CD14-positive monocyte (primary cell): ENCODE measurements at regions not wholly inside any gene's neighbourhood (a gene's known extent, or its start where the extent isn't known, plus 50 kb on each side); places are given as distances from the start of the nearest gene placed in this dataset.
A peak's percentile ranks its signal among the peaks of the same experiment; 100 is the strongest.

Experiments
- DNase-seq, 3 donors: peaks; one replicate each; pipeline ENCODE4 v3.0.0-alpha.2; 2011 to 2022
- H2AFZ ChIP-seq: 2 replicates; pipeline ENCODE4 v1.6.0; 2012; ENCODE audit warnings: mild to moderate bottlenecking, low read depth, low read length, inconsistent platforms; ENCODE audit not compliant: insufficient read depth, poor library complexity, severe bottlenecking
- H3K27ac ChIP-seq, 2 donors: 1 replicate in 1 of 2; 2 replicates in 1 of 2; pipeline ENCODE4 v1.5.1; 2012 to 2013; ENCODE audit warnings: low read length in 2 of 2, control low read depth in 1 of 2, inconsistent platforms in 1 of 2, low read depth in 1 of 2, mild to moderate bottlenecking in 1 of 2
- H3K27me3 ChIP-seq, 2 donors: one replicate each; pipeline versions ENCODE4 v1.6.0 to v1.6.1; 2011 to 2013; ENCODE audit warnings: low read length in 2 of 2; ENCODE audit not compliant: control insufficient read depth in 2 of 2, insufficient read depth in 2 of 2
- H3K36me3 ChIP-seq, 2 donors: replicated peaks in 1 of 2; 1 replicate in 1 of 2; 2 replicates in 1 of 2; pipeline versions ENCODE4 v1.5.1 to v1.6.1; 2012 to 2013; ENCODE audit warnings: low read length in 2 of 2, control low read depth in 1 of 2, inconsistent platforms in 1 of 2, mild to moderate bottlenecking in 1 of 2; ENCODE audit not compliant: insufficient read depth in 2 of 2, control insufficient read depth in 1 of 2
- H3K4me1 ChIP-seq, 2 donors: 1 replicate in 1 of 2; 2 replicates in 1 of 2; pipeline versions ENCODE4 v1.5.1 to v1.6.1; 2012 to 2013; ENCODE audit warnings: low read length in 2 of 2, control low read depth in 1 of 2, inconsistent platforms in 1 of 2, mild to moderate bottlenecking in 1 of 2, moderate library complexity in 1 of 2; ENCODE audit not compliant: insufficient read depth in 2 of 2, control insufficient read depth in 1 of 2
- H3K4me2 ChIP-seq: replicated peaks from 2 replicates; pipeline ENCODE3; 2012; ENCODE audit warnings: low read length, moderate library complexity, mild to moderate bottlenecking; ENCODE audit not compliant: poor library complexity, severe bottlenecking; ENCODE audit errors: extremely low read depth
- H3K4me3 ChIP-seq, 3 experiments: fragments of 200-600 bp in 1 of 3; sonication (generic) in 1 of 3; replicated peaks in 1 of 3; 1 replicate in 2 of 3; 2 replicates in 1 of 3; pipeline ENCODE4 v1.5.1; 2011 to 2013; ENCODE audit warnings: low read length in 3 of 3, mild to moderate bottlenecking in 3 of 3, control low read depth in 2 of 3, low read depth in 2 of 3, inconsistent platforms in 1 of 3, moderate library complexity in 1 of 3
- H3K79me2 ChIP-seq: 2 replicates; pipeline ENCODE4 v1.6.0; 2012; ENCODE audit warnings: mild to moderate bottlenecking, control low read depth, inconsistent platforms, low read length, moderate library complexity; ENCODE audit not compliant: insufficient read depth
- H3K9ac ChIP-seq: 2 replicates; pipeline ENCODE4 v1.6.0; 2017; ENCODE audit warnings: low read length, mild to moderate bottlenecking; ENCODE audit not compliant: insufficient read depth, poor library complexity, severe bottlenecking
- H3K9me3 ChIP-seq, 2 donors: replicated peaks in 1 of 2; 1 replicate in 1 of 2; 2 replicates in 1 of 2; pipeline versions ENCODE4 v1.5.1 to v1.6.1; 2012 to 2013; ENCODE audit warnings: low read length in 2 of 2, control low read depth in 1 of 2; ENCODE audit not compliant: control insufficient read depth in 1 of 2, insufficient read depth in 1 of 2
- H4K20me1 ChIP-seq: 2 replicates; pipeline ENCODE4 v1.6.0; 2012; ENCODE audit warnings: mild to moderate bottlenecking, low read length, control low read depth, moderate library complexity; ENCODE audit not compliant: insufficient read depth
- H3K27ac Mint-ChIP-seq, 7 donors: one replicate each; pipeline ENCODE4 v1.8.0; 2020; ENCODE audit warnings: mild to moderate bottlenecking in 7 of 7, mixed read lengths in 7 of 7, moderate library complexity in 6 of 7, inconsistent platforms in 2 of 7
- H3K27me3 Mint-ChIP-seq, 3 donors: one replicate each; pipeline ENCODE4 v1.8.0; 2021 to 2022; ENCODE audit warnings: low read depth in 3 of 3, mild to moderate bottlenecking in 3 of 3, mixed read lengths in 3 of 3, moderate library complexity in 3 of 3, inconsistent platforms in 1 of 3
- H3K36me3 Mint-ChIP-seq, 2 donors: one replicate each; pipeline ENCODE4 v1.8.0; 2020; ENCODE audit warnings: mixed read lengths in 2 of 2, inconsistent platforms in 1 of 2, mild to moderate bottlenecking in 1 of 2
- H3K4me1 Mint-ChIP-seq: one replicate; pipeline ENCODE4 v1.8.0; 2020; ENCODE audit warnings: mild to moderate bottlenecking, mixed read lengths
- H3K4me3 Mint-ChIP-seq, 2 donors: one replicate each; pipeline ENCODE4 v1.8.0; 2020; ENCODE audit warnings: mild to moderate bottlenecking in 2 of 2, mixed read lengths in 2 of 2, moderate library complexity in 1 of 2
- H3K9me3 Mint-ChIP-seq, 7 donors: one replicate each; pipeline ENCODE4 v1.8.0; 2020 to 2022; ENCODE audit warnings: mixed read lengths in 7 of 7, mild to moderate bottlenecking in 6 of 7, moderate library complexity in 6 of 7, inconsistent platforms in 2 of 7
- WGBS: methylation state at CpG from one replicate; pipeline ENCODE4 v1.1.5; 2013; ENCODE audit warnings: missing lambda C conversion rate; ENCODE audit not compliant: insufficient coverage; 5-methylcytosine and 5-hydroxymethylcytosine counted together
- intact Hi-C, 2 donors: fragments of 100-400 bp; cut with micrococcal nuclease; formaldehyde crosslinking; loops; one replicate each; pipeline versions ENCODE4 v1.15.0 to v1.15.1; 2023
- TF ChIP-seq, protein P1 (sequence below): fragments of 200-600 bp; IDR thresholded peaks from one replicate; pipeline ENCODE4 v1.8.0; 2022; ENCODE audit warnings: antibody characterized with exemption, mild to moderate bottlenecking

DNA sequence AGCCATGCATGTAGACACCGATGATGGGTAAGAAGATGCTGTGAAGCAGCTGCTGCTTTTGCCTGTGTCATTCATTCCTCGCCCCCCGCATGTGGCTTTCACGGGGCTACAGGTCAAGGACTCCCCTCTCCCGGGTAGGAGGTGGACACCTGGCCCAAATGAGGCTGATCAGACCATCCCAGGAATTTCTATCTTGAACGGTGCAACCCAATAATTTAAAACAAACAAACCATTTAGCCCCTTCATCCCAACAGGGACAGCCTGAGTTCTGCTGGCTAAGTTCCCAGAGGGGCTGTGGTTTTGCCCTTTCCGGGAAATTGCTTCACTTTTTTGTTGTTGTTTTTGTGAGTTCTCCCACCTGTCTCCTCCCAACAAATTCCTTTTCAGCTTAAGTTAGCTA lies 137.7 kb upstream of the CDH5 start:
- H3K4me2 ChIP-seq = peak overlapping the region; percentile 38
- H3K36me3 Mint-ChIP-seq = no peaks in the 10 kb centered on the region
- peak overlapping the region in 1 of 2 donors; percentile 44 for H3K27ac ChIP-seq
- peak overlapping the region; percentile 66 for H2AFZ ChIP-seq
- H3K4me1 Mint-ChIP-seq = peaks cover 46% of the 10 kb centered on the region
- TF ChIP-seq, protein P1, sequence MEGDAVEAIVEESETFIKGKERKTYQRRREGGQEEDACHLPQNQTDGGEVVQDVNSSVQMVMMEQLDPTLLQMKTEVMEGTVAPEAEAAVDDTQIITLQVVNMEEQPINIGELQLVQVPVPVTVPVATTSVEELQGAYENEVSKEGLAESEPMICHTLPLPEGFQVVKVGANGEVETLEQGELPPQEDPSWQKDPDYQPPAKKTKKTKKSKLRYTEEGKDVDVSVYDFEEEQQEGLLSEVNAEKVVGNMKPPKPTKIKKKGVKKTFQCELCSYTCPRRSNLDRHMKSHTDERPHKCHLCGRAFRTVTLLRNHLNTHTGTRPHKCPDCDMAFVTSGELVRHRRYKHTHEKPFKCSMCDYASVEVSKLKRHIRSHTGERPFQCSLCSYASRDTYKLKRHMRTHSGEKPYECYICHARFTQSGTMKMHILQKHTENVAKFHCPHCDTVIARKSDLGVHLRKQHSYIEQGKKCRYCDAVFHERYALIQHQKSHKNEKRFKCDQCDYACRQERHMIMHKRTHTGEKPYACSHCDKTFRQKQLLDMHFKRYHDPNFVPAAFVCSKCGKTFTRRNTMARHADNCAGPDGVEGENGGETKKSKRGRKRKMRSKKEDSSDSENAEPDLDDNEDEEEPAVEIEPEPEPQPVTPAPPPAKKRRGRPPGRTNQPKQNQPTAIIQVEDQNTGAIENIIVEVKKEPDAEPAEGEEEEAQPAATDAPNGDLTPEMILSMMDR = no peak
- H3K36me3 ChIP-seq = no peaks in the 10 kb centered on the region
- peaks cover 0 to 11% (median 4%) of the 10 kb centered on the region in 3 donors for H3K27me3 Mint-ChIP-seq
- no peaks in the 10 kb centered on the region for H3K27me3 ChIP-seq
- H3K9me3 ChIP-seq = no peaks in the 10 kb centered on the region
- H3K79me2 ChIP-seq = no peaks in the 10 kb centered on the region
- peak overlapping the region in 4 of 7 donors; percentile 11 to 82 (median 68) for H3K27ac Mint-ChIP-seq
- no peak for DNase-seq
- no peaks in the 10 kb centered on the region for H3K9me3 Mint-ChIP-seq
- intact Hi-C loops = loop anchor here in 1 of 2 donors (10.0 kb wide), 1 partner anchor 64 kb away; no protein-coding TSS in a partner anchor
- H3K4me3 ChIP-seq = peak overlapping the region in 1 of 3 experiments; percentile 43
- 57% methylated on average over 3 of the region's 7 CpGs for WGBS
- H3K4me3 Mint-ChIP-seq = peak overlapping the region; percentile 24 to 54
- no peak overlapping the region for H3K9ac ChIP-seq
- H3K4me1 ChIP-seq = peaks cover 35 to 39% of the 10 kb centered on the region in 2 donors
- no peaks in the 10 kb centered on the region for H4K20me1 ChIP-seq

- Histone ChIP-seq H4K20me1 (no peaks in the 10 kb centered on the region), H3K4me2 (peak overlapping the region; percentile 38), H3K27ac (peak overlapping the region in 1 of 2 donors; percentile 44), H3K4me3 (peak overlapping the region in 1 of 3 experiments; percentile 43), H2AFZ (peak overlapping the region; percentile 66), H3K79me2 (no peaks in the 10 kb centered on the region), H3K36me3 (no peaks in the 10 kb centered on the region), H3K9me3 (no peaks in the 10 kb centered on the region), H3K4me1 (peaks cover 39 to 44% of the 10 kb centered on the region in 2 donors), H3K27me3 (no peaks in the 10 kb centered on the region), H3K9ac (no peak overlapping the region)
- Mint-ChIP-seq H3K27ac (peak overlapping the region in 5 of 7 donors; percentile 11 to 84 (median 72)), H3K36me3 (no peaks in the 10 kb centered on the region), H3K4me1 (peaks cover 50% of the 10 kb centered on the region), H3K9me3 (no peaks in the 10 kb centered on the region), H3K4me3 (peak overlapping the region in 1 of 2 donors; percentile 54), H3K27me3 (peaks cover 0 to 12% (median 6%) of the 10 kb centered on the region in 3 donors)
- TF ChIP-seq, protein P1 = no peak
- no peak for DNase-seq
- intact Hi-C loops = loop anchor here in 1 of 2 donors (10.0 kb wide), 1 partner anchor 63 kb away; no protein-coding TSS in a partner anchor
- WGBS = 86% methylated on average over 4 of the region's 8 CpGs
Observed at GRCh38 chr16:66227766-66228530, 138.5 kb upstream of the CDH5 start.
